HUES48 (cell line): ENCODE measurements at regions not wholly inside any gene's neighbourhood (a gene's known extent, or its start where the extent isn't known, plus 50 kb on each side); places are given as distances from the start of the nearest gene placed in this dataset.
"Not testable (repeated sequence)": the region's sequence is repeated elsewhere in the genome, so short reads cannot be mapped to it uniquely, and the experiment has no call there.

ENCODE experiments used
- H3K27ac ChIP-seq: one replicate; pipeline ENCODE4 v1.7.0; 2013; ENCODE audit warnings: low read depth, low read length, inconsistent platforms
- H3K27me3 ChIP-seq: 2 replicates; pipeline ENCODE4 v1.6.1; 2013; ENCODE audit warnings: mild to moderate bottlenecking, low read length; ENCODE audit not compliant: control insufficient read depth, insufficient read depth
- H3K36me3 ChIP-seq: 2 replicates; pipeline ENCODE4 v1.6.1; 2013; ENCODE audit warnings: low read length; ENCODE audit not compliant: control insufficient read depth, insufficient read depth
- H3K4me1 ChIP-seq: 2 replicates; pipeline ENCODE4 v1.6.1; 2013; ENCODE audit warnings: mild to moderate bottlenecking, low read length; ENCODE audit not compliant: control insufficient read depth, insufficient read depth
- H3K4me3 ChIP-seq: 2 replicates; pipeline ENCODE4 v1.5.1; 2013; ENCODE audit warnings: mild to moderate bottlenecking, low read depth, low read length
- H3K9ac ChIP-seq: 2 replicates; pipeline ENCODE4 v1.6.1; 2013; ENCODE audit warnings: mild to moderate bottlenecking, low read depth, low read length, moderate library complexity
- H3K9me3 ChIP-seq: 2 replicates; pipeline ENCODE4 v1.6.1; 2013; ENCODE audit warnings: low read length; ENCODE audit not compliant: control insufficient read depth, insufficient read depth

GRCh38 chr2:83969085-83969484, 490.0 kb downstream of the SUCLG1 start:
- Histone ChIP-seq H3K4me1 (peaks cover 26% of the 10 kb centered on the region), H3K27ac (no peak overlapping the region), H3K9ac (no peak overlapping the region), H3K27me3 (no peaks in the 10 kb centered on the region), H3K4me3 (no peak overlapping the region), H3K36me3 (no peaks in the 10 kb centered on the region), H3K9me3 (no peaks in the 10 kb centered on the region)

- Histone ChIP-seq H3K9me3 (no peaks in the 10 kb centered on the region), H3K27ac (no peak overlapping the region), H3K9ac (no peak overlapping the region), H3K4me1 (peaks cover 26% of the 10 kb centered on the region), H3K27me3 (no peaks in the 10 kb centered on the region), H3K4me3 (no peak overlapping the region), H3K36me3 (no peaks in the 10 kb centered on the region)
Observed at GRCh38 chr2:83967854-83968253, 491.2 kb downstream of the SUCLG1 start.

GRCh38 chr2:83966946-83967345, 492.1 kb downstream of the SUCLG1 start:
- H3K4me3 ChIP-seq, H3K9me3 ChIP-seq: not testable (repeated sequence)
- H3K4me1 ChIP-seq = peaks cover 20% of the 10 kb centered on the region

GRCh38 chr2:83961512-83961911, 497.6 kb downstream of the SUCLG1 start:
- no peak overlapping the region for H3K4me3 ChIP-seq
- no peaks in the 10 kb centered on the region for H3K27me3 ChIP-seq
- no peaks in the 10 kb centered on the region for H3K9me3 ChIP-seq
- H3K36me3 ChIP-seq = no peaks in the 10 kb centered on the region
- H3K4me1 ChIP-seq = no peaks in the 10 kb centered on the region
- H3K9ac ChIP-seq = no peak overlapping the region
- no peak overlapping the region for H3K27ac ChIP-seq

More at GRCh38 chr2:83966946-83967345, 492.1 kb downstream of the SUCLG1 start:
- not testable (repeated sequence) for H3K27me3 ChIP-seq, H3K9ac ChIP-seq, H3K36me3 ChIP-seq, H3K27ac ChIP-seq

- no peak overlapping the region for H3K27ac ChIP-seq
- H3K27me3 ChIP-seq = no peaks in the 10 kb centered on the region
- H3K4me3 ChIP-seq = no peak overlapping the region
- H3K4me1 ChIP-seq = no peaks in the 10 kb centered on the region
- no peak overlapping the region for H3K9ac ChIP-seq
- no peaks in the 10 kb centered on the region for H3K9me3 ChIP-seq
- no peaks in the 10 kb centered on the region for H3K36me3 ChIP-seq
Observed at GRCh38 chr2:83960371-83960770, 498.7 kb downstream of the SUCLG1 start.

GRCh38 chr2:83959266-83959665, 499.8 kb downstream of the SUCLG1 start:
- Histone ChIP-seq H3K9ac (no peak overlapping the region), H3K4me1 (no peaks in the 10 kb centered on the region), H3K27me3 (no peaks in the 10 kb centered on the region), H3K36me3 (no peaks in the 10 kb centered on the region), H3K4me3 (no peak overlapping the region), H3K9me3 (no peaks in the 10 kb centered on the region), H3K27ac (no peak overlapping the region)

GRCh38 chr2:83956991-83957390, 502.1 kb downstream of the SUCLG1 start:
- Histone ChIP-seq H3K4me3 (no peak overlapping the region), H3K27me3 (no peaks in the 10 kb centered on the region), H3K27ac (no peak overlapping the region), H3K36me3 (no peaks in the 10 kb centered on the region), H3K4me1 (no peaks in the 10 kb centered on the region), H3K9ac (no peak overlapping the region), H3K9me3 (no peaks in the 10 kb centered on the region)

- Histone ChIP-seq H3K27ac (no peak overlapping the region), H3K9me3 (no peaks in the 10 kb centered on the region), H3K9ac (no peak overlapping the region), H3K36me3 (no peaks in the 10 kb centered on the region), H3K27me3 (no peaks in the 10 kb centered on the region), H3K4me1 (no peaks in the 10 kb centered on the region), H3K4me3 (no peak overlapping the region)
Observed at GRCh38 chr2:83953697-83954096, 505.4 kb downstream of the SUCLG1 start.

- H3K36me3 ChIP-seq = no peaks in the 10 kb centered on the region
- H3K9me3 ChIP-seq = no peaks in the 10 kb centered on the region
- H3K27ac ChIP-seq = no peak overlapping the region
- no peaks in the 10 kb centered on the region for H3K27me3 ChIP-seq
- no peaks in the 10 kb centered on the region for H3K4me1 ChIP-seq
- no peak overlapping the region for H3K4me3 ChIP-seq
- H3K9ac ChIP-seq = no peak overlapping the region
Observed at GRCh38 chr2:83951378-83951947, 507.6 kb downstream of the SUCLG1 start.

GRCh38 chr2:83949361-83949760, 509.7 kb downstream of the SUCLG1 start:
- H3K27me3 ChIP-seq = no peaks in the 10 kb centered on the region
- H3K9me3 ChIP-seq = no peaks in the 10 kb centered on the region
- H3K27ac ChIP-seq = no peak overlapping the region
- H3K4me3 ChIP-seq = no peak overlapping the region
- H3K9ac ChIP-seq = no peak overlapping the region
- H3K4me1 ChIP-seq = peaks cover 10% of the 10 kb centered on the region
- no peaks in the 10 kb centered on the region for H3K36me3 ChIP-seq

GRCh38 chr2:83944191-83944590, 514.9 kb downstream of the SUCLG1 start:
- Histone ChIP-seq H3K9me3 (no peaks in the 10 kb centered on the region), H3K27ac (peak overlapping the region; percentile 77)

More at GRCh38 chr2:83944191-83944590, 514.9 kb downstream of the SUCLG1 start:
- Histone ChIP-seq H3K4me1 (peaks cover 21% of the 10 kb centered on the region), H3K27me3 (peaks cover 7% of the 10 kb centered on the region; the same call in 1 of the 2 replicates), H3K9ac (no peak overlapping the region), H3K4me3 (peak overlapping the region; percentile 7; the same call in 1 of the 2 replicates), H3K36me3 (no peaks in the 10 kb centered on the region)
